ENCODE measurements at regions not wholly inside any gene's neighbourhood (a gene's known extent, or its start where the extent isn't known, plus 50 kb on each side); places are given as distances from the start of the nearest gene placed in this dataset.

- no peak for DNase-seq
Observed at GRCh38 chr16:26729951-26730541, 336.7 kb upstream of the C16orf82 start.

DNA sequence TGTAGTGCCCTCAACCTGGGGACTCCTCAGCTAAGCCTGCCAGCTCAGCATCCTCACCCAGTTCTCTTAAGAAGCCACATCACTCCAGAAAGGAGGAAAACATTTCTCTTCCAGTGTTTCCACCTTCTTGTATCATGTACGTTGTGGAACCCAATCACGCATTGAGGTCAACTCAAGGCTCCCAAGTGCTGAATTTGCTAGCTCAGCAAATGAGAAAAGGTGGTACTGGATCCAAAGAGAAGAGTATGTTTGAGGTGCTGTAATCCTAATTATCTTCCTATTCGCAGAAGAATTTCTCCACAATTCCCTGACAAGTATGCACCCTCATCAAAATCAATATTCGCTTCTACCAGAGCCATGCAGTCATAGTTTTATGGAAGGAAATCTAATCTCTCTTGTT, 335.0 kb upstream of the C16orf82 start:
- DNase-seq: no peak

- DNase-seq: no peak
Observed at GRCh38 chr16:26733710-26734109, 333.0 kb upstream of the C16orf82 start.

GRCh38 chr16:26735521-26735920, 331.2 kb upstream of the C16orf82 start:
- no peak for DNase-seq

- DNase-seq: no peak
Observed at GRCh38 chr16:26736084-26736483, 330.6 kb upstream of the C16orf82 start.

DNA sequence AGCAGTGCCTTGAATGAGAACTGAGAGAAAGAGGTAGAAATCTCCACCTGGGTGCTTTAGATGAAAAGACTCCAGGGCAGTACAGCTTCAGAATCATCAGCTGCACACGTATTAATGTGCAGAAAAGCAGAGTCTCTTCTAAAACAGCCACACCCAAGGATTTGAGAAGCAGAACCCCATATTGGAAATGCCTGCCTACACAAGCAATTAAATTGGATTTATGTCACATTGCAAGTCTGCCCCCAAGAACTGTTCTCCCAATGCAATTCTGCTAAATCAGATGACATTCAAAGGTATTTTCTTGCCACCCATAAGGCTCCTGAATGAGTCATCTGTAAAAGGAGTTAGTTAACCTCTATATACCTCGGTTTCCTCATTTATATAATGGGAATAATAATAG, 326.0 kb upstream of the C16orf82 start:
- DNase-seq: no peak

DNA sequence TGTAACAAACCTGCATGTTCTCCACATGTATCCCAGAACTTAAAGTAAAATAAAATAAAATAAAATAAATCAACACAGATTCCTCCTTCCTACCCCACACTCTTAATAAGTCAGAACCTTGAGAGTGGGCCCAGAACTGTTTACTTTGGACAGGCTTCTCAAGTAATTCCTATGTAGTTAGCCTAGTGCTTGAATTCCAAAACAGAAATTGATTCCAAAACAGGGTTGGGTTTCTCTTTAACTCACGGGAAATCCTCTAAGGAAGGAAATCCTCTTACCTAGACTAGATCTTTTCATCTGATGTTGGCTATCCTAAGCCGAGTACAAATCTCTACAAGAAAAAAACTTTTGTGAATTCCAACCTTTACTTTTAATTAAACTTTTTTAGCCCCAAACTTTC, 324.7 kb upstream of the C16orf82 start:
- DNase-seq: no peak

GRCh38 chr16:26744430-26744829, 322.3 kb upstream of the C16orf82 start:
- DNase-seq: no peak

- no peak for DNase-seq
Observed at GRCh38 chr16:26747760-26748159, 319.0 kb upstream of the C16orf82 start.

DNA sequence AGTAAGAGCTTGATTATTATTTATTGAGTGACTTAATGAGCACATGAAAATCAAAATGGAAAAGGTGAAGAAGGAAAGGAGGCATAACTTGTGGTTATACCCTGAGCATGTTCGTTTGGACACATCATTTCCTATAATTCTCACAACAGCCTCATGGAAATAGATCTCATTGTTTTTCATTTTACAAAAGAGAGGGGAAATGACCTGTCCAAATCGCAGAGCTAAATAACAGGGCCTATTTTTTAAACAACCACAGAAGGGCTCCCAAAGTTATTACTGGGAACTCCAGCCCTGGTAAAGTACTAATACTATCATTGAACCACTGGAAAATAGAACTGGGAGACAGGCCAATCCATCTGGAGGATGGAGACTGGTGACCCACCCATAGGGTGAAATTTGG, 317.7 kb upstream of the C16orf82 start:
- no peak for DNase-seq

DNA sequence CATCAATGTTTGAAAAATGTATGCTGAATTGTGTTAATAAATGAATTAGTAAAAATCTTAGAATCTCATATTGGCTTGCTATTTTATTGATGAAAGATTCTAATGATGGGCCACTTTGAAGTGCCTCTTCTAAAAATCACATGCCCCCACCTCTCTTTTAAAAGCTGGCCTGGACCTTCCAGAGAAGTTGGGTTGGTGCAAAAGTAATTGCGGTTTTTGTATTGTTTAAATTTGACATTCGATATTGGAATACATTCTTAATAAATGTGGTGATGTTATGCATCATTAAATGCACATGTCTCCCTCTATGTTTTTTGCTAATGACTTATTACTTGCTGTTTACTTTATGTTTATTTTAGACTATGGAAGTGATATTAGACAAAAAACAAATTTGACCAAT, 314.6 kb upstream of the C16orf82 start:
- no peak for DNase-seq

GRCh38 chr16:26756633-26757032, 310.1 kb upstream of the C16orf82 start:
- no peak for DNase-seq

DNA sequence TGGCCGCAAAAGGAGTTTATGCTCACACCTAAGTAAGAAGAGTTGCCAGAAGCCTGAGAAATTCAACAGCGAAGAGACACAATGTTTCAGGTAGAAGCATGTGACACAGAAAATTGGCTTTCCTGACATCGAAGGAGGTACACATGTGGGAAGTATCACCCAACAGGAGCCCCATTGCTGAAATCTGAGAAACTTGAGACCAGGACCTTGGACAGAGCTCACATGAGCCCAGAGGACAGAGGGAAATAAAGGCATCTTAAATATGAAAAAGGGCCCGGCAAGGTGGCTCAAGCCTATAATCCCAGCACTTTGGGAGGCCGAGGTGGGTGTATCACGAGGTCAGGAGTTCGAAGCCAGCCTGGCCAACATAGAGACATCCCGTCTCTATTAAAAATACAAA, 304.1 kb upstream of the C16orf82 start:
- DNase-seq: no peak

DNA sequence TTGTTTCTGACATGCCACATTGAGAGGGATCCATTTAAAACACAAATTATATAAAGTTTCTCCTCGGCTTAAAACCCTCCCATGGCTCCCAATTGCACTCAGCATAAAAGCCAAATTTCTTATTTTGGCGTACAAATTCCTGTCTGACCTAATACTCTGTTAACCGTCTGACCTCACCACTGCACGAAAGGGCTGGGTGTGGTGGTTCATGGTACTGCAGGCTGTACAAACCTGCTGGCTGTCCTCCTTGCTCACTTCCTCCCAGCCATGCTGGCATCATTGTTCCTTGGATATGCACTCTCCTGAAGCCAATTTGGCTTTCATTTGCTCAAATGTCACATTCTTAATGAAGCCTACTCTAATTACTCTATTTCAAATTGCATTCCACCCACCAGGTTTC, 301.6 kb upstream of the C16orf82 start:
- peak; percentile 10 for DNase-seq

DNA sequence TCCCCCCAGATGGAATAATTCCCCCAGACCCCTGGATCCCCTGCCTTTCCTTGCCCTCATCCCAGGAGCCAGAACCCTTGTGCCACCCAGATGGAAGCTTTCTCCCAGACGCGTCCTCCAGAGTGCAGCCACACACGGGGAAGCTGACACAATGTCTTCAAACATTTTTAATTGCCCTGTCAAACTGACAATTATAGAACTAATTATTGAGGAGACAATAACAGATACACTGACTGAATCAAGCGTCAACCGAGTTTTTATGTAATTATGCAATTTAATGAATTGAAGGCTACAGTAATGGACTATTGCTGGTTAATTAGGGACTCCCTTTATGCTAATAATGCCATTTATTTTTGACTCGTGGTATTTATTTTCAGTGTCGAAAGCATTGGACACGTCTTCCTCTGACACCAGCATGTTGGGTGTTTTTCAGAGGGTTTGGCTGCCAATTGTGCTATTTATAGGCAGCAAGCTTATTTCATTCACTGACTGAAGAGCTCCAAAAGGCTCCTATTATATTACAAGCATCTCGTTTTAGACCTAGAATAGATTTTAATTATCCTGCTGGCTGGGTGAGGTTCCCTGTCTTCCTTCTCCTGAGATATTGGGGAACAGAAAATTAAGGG, 298.2 kb upstream of the C16orf82 start:
- peak; percentile 22 for DNase-seq

DNA sequence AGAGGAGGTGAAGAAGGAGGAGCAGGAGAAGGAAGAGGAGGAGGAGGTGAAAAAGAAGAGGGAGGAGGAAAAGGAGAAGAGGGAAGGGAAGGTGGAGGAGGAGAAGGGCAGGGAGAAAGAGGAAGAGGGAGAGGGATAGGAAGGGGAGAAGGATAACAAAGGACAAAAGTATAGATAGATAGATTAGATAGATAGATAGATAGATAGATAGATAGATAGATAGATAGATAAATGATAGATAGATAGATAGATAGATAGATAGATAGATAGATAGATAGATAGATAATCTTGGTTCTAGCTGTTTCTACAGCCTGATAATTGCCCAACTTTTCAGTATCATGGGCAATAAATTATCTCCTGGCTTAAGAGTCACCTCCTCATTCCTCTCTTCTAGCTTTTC, 296.2 kb upstream of the C16orf82 start:
- DNase-seq: no peak

DNA sequence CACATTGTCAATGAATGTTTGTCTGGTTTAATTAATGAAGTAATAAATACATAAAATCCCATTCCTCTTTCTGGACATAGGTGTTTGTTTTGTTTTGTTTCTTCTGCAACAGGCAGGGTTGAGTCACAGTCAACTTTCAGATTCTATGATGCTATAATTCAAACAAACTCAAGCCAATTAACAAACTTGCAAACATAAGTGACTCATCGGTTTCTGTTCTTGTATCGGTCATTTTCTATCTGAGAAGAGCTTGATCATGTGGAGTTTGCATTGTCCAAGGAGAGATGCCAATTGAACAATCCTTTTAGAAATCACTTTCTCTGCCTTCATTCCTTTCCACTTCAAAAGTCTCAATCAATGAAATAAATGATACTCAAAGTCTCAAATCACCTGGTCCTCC, 294.2 kb upstream of the C16orf82 start:
- no peak for DNase-seq

DNA sequence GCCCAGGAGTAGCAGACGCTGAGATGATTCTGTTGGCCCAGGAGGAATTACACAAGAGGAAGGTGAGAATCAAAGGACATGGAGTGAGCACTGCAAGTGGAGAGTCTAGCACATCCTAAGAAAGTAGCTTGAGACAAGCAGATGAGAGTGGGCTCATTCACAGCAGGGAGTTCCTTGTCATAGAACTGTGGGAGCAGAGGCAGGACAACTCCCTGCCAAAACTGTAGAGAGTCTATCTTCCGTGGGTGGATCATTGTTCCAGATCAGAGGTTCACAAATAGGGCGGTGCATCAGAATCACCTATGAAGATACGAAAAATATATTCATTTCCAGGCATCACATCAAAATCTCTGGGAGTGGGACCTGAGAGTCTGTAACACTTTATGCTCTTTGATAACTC, 288.9 kb upstream of the C16orf82 start:
- no peak for DNase-seq

DNA sequence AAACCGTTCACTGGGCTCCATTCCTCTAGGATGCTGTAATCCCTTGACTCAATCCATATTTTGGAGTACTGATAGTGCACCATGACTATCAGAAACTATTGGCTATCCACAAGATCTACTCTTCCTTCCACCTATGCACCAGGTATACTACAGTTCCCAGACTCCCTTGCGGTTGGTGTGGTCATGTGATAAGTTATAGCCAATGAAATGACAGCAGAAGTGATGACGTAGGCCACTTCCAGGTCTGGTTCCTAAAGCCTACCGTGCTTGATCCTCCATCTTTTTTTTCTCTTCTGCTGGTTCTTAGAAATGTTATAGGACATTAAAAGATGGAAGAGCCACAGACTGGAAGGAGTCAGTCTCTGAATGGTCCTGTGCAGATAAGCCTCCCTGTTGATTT, 278.8 kb upstream of the C16orf82 start:
- peak; percentile 59 for DNase-seq

- no peak for DNase-seq
Observed at GRCh38 chr16:26791169-26791568, 275.6 kb upstream of the C16orf82 start.

- no peak for DNase-seq
Observed at GRCh38 chr16:26795184-26795583, 271.5 kb upstream of the C16orf82 start.

DNA sequence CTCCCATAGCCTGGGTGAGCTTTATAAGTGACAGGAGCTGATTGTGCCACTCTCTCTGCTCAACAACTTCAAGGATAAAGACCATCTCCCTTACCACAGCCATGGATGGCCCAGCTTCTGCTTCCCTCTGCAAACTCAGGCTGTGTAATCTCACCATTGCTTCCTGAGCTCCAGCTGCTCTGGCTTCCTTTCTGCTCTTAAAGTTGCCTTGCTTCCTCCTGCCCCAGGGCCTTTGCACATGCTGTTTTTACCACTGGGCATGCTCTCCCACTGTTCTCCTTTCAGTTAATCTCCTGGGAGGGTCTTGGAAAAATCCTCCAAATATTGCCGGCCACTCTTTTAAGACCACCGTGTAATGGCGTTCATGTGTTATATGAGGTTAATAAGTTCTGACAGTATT, 265.1 kb upstream of the C16orf82 start:
- DNase-seq: no peak

DNA sequence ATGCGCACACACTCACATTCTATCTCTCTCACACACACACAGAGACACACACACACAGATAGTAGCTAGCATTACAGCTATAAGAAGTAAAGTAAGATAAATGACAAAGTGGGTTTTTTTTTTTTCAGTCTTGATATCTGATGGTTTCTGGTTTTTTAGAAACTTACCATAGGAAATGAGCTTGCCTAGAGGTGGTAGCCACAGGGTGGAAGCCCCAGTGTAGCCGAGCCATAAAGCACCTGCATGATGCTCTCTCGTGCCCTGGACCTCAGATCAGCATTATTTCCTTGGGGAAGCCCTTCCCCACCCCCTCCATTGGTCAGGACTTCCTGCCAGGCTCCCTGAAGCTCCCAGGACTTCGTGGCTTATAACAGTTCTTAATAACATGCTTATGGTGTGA, 264.3 kb upstream of the C16orf82 start:
- DNase-seq: no peak

DNA sequence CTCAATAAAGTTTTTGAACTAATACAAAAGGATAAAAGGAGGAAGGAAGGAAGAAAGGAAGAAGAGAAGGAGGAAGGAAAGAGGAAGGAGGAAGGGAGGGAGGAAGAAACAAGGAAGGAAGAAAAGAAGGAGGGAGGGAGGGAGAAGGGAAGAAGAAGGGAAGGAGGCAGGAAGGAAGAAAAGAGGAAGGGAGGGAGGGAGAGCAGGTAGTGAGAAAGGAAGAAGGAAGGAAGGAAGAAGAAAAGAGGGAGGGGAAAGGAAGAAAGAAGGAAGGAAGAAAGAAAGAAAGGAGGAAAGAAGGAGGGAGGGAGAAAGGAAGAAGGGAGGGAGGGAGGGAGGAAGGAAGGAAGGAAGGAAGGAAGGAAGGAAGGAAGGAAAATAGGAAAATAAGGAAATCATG, 263.8 kb upstream of the C16orf82 start:
- DNase-seq: no peak

DNA sequence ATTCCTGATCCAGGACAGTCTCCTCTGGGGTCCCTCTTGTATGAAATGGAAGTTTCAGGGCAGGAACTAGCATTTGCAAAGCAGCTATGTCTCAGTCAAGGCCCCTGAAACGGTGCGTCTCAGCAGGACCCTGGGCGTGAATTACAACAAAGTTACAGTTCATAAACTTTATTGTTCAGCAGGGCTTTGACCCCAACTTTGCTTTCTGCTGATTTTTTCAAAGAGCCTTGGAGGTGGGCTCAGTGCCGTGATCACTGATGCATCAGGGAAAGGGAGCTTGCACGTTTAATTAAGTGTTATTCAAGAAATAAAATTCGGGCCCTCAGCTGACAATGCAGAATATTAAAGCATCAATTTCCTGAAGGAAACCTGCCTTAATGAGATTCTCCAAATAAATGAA, 260.1 kb upstream of the C16orf82 start:
- no peak for DNase-seq

Data from NCI-H2171 treated with DMSO at 0.1 percent for 48 hours (cell line).